ENCODE measurements at regions not wholly inside any gene's neighbourhood (a gene's known extent, or its start where the extent isn't known, plus 50 kb on each side); places are given as distances from the start of the nearest gene placed in this dataset.
"Not testable (repeated sequence)": the region's sequence is repeated elsewhere in the genome, so short reads cannot be mapped to it uniquely, and the experiment has no call there.

- H3K9me3 ChIP-seq (ENCODE audit: insufficient read depth, low read depth, low read length), result no peaks in the 10 kb centered on the region
- TF ChIP-seq CTCF (conservative IDR thresholded peaks at IDR 0.05; ENCODE audit: low read length) (no peak), EZH2phosphoT487 (IDR thresholded peaks at IDR 0.05; ENCODE audit: borderline replicate concordance) (no peak)
- no peaks in the 10 kb centered on the region for H3K27me3 ChIP-seq (ENCODE audit: insufficient read depth, low read length, poor library complexity, severe bottlenecking)
- no peaks in the 10 kb centered on the region for H3K9me2 ChIP-seq (replicated peaks; ENCODE audit: low read depth, low read length)
- H3K36me3 ChIP-seq (ENCODE audit: insufficient read depth, low read length), result no peaks in the 10 kb centered on the region
- no peak overlapping the region for H3K9ac ChIP-seq (ENCODE audit: low read depth, low read length, poor library complexity, severe bottlenecking)
- no peaks in the 10 kb centered on the region for H3K79me2 ChIP-seq (ENCODE audit: insufficient read depth, low read length)
- no peaks in the 10 kb centered on the region for H3F3A ChIP-seq (ENCODE audit: low read depth)
- H3K4me2 ChIP-seq (ENCODE audit: low read depth, low read length, poor library complexity, severe bottlenecking), result no peak overlapping the region
- no peak overlapping the region for H3K4me3 ChIP-seq (ENCODE audit: low read length, poor library complexity, severe bottlenecking)
- no peaks in the 10 kb centered on the region for H4K20me1 ChIP-seq (ENCODE audit: insufficient read depth, low read length, poor library complexity, severe bottlenecking)
- no peak overlapping the region for H2AFZ ChIP-seq (ENCODE audit: low read length)
- H3K4me1 ChIP-seq (ENCODE audit: insufficient read depth, low read length, poor library complexity, severe bottlenecking), result no peaks in the 10 kb centered on the region
Observed at GRCh38 chr2:219744600-219744999, 117.2 kb downstream of the SLC4A3 start.

- Histone ChIP-seq H3K4me1 (ENCODE audit: insufficient read depth, low read length, poor library complexity, severe bottlenecking) (no peaks in the 10 kb centered on the region), H3K4me3 (ENCODE audit: low read length, poor library complexity, severe bottlenecking) (no peak overlapping the region), H3K9me2 (replicated peaks; ENCODE audit: low read depth, low read length) (no peaks in the 10 kb centered on the region), H3K9ac (ENCODE audit: low read depth, low read length, poor library complexity, severe bottlenecking) (no peak overlapping the region), H4K20me1 (ENCODE audit: insufficient read depth, low read length, poor library complexity, severe bottlenecking) (no peaks in the 10 kb centered on the region), H3K4me2 (ENCODE audit: low read depth, low read length, poor library complexity, severe bottlenecking) (no peak overlapping the region), H3K9me3 (ENCODE audit: insufficient read depth, low read depth, low read length) (no peaks in the 10 kb centered on the region), H2AFZ (ENCODE audit: low read length) (no peak overlapping the region), H3K27me3 (ENCODE audit: insufficient read depth, low read length, poor library complexity, severe bottlenecking) (no peaks in the 10 kb centered on the region), H3K36me3 (ENCODE audit: insufficient read depth, low read length) (no peaks in the 10 kb centered on the region), H3F3A (ENCODE audit: low read depth) (no peaks in the 10 kb centered on the region), H3K79me2 (ENCODE audit: insufficient read depth, low read length) (no peaks in the 10 kb centered on the region)
- TF ChIP-seq EZH2phosphoT487 (IDR thresholded peaks at IDR 0.05; ENCODE audit: borderline replicate concordance), result no peak
- no peak for TF ChIP-seq CTCF (conservative IDR thresholded peaks at IDR 0.05; ENCODE audit: low read length)
Observed at GRCh38 chr2:219747637-219748036, 120.2 kb downstream of the SLC4A3 start.

GRCh38 chr2:219748671-219749570 is 121.5 kb downstream of the SLC4A3 start:
- H3K4me3 ChIP-seq (ENCODE audit: low read length, poor library complexity, severe bottlenecking), result no peak overlapping the region
- H3K4me1 ChIP-seq (ENCODE audit: insufficient read depth, low read length, poor library complexity, severe bottlenecking), result no peaks in the 10 kb centered on the region
- no peaks in the 10 kb centered on the region for H3K9me3 ChIP-seq (ENCODE audit: insufficient read depth, low read depth, low read length)
- H3K36me3 ChIP-seq (ENCODE audit: insufficient read depth, low read length), result no peaks in the 10 kb centered on the region
- no peak overlapping the region for H3K4me2 ChIP-seq (ENCODE audit: low read depth, low read length, poor library complexity, severe bottlenecking)
- H4K20me1 ChIP-seq (ENCODE audit: insufficient read depth, low read length, poor library complexity, severe bottlenecking), result no peaks in the 10 kb centered on the region
- H3K27me3 ChIP-seq (ENCODE audit: insufficient read depth, low read length, poor library complexity, severe bottlenecking), result no peaks in the 10 kb centered on the region
- no peak overlapping the region for H3K9ac ChIP-seq (ENCODE audit: low read depth, low read length, poor library complexity, severe bottlenecking)
- no peak for TF ChIP-seq EZH2phosphoT487 (IDR thresholded peaks at IDR 0.05; ENCODE audit: borderline replicate concordance)
- H3F3A ChIP-seq (ENCODE audit: low read depth), result no peaks in the 10 kb centered on the region
- H2AFZ ChIP-seq (ENCODE audit: low read length), result no peak overlapping the region
- no peaks in the 10 kb centered on the region for H3K79me2 ChIP-seq (ENCODE audit: insufficient read depth, low read length)
- H3K9me2 ChIP-seq (replicated peaks; ENCODE audit: low read depth, low read length), result no peaks in the 10 kb centered on the region

GRCh38 chr2:219751121-219751520 is 123.7 kb downstream of the SLC4A3 start:
- H3K79me2 ChIP-seq (ENCODE audit: insufficient read depth, low read length); H3K4me2 ChIP-seq (ENCODE audit: low read depth, low read length, poor library complexity, severe bottlenecking); H3K4me3 ChIP-seq (ENCODE audit: low read length, poor library complexity, severe bottlenecking); H3K36me3 ChIP-seq (ENCODE audit: insufficient read depth, low read length); H3K27me3 ChIP-seq (ENCODE audit: insufficient read depth, low read length, poor library complexity, severe bottlenecking); H3K9me2 ChIP-seq (replicated peaks; ENCODE audit: low read depth, low read length); H2AFZ ChIP-seq (ENCODE audit: low read length); H3K9ac ChIP-seq (ENCODE audit: low read depth, low read length, poor library complexity, severe bottlenecking); H3F3A ChIP-seq (ENCODE audit: low read depth); H3K9me3 ChIP-seq (ENCODE audit: insufficient read depth, low read depth, low read length); H4K20me1 ChIP-seq (ENCODE audit: insufficient read depth, low read length, poor library complexity, severe bottlenecking); H3K4me1 ChIP-seq (ENCODE audit: insufficient read depth, low read length, poor library complexity, severe bottlenecking): not testable (repeated sequence)

All from Loucy (cell line).